ENCODE measurements at regions not wholly inside any gene's neighbourhood (a gene's known extent, or its start where the extent isn't known, plus 50 kb on each side); places are given as distances from the start of the nearest gene placed in this dataset.

- no peak for DNase-seq
- Histone ChIP-seq H3K9me3 (replicated peaks in 1 of 2; ENCODE audit: control insufficient read depth in 1 of 2, insufficient read depth in 1 of 2, low read length in 2 of 2) (no peaks in the 10 kb centered on the region), H3K79me2 (ENCODE audit: insufficient read depth, low read length) (no peaks in the 10 kb centered on the region), H3K27me3 (ENCODE audit: control insufficient read depth in 2 of 2, insufficient read depth in 2 of 2, low read length in 2 of 2) (no peaks in the 10 kb centered on the region), H3K4me3 (replicated peaks in 1 of 3; ENCODE audit: low read depth in 2 of 3, low read length in 3 of 3) (no peak overlapping the region), H3K9ac (ENCODE audit: insufficient read depth, low read length, poor library complexity, severe bottlenecking) (no peak overlapping the region), H3K4me1 (ENCODE audit: control insufficient read depth in 1 of 2, insufficient read depth in 2 of 2, low read length in 2 of 2) (peaks cover 55 to 56% of the 10 kb centered on the region in 2 donors), H3K36me3 (replicated peaks in 1 of 2; ENCODE audit: control insufficient read depth in 1 of 2, insufficient read depth in 2 of 2, low read length in 2 of 2) (no peaks in the 10 kb centered on the region), H2AFZ (ENCODE audit: insufficient read depth, low read depth, low read length, poor library complexity, severe bottlenecking) (no peak overlapping the region), H4K20me1 (ENCODE audit: insufficient read depth, low read length) (no peaks in the 10 kb centered on the region), H3K27ac (ENCODE audit: low read depth in 1 of 2, low read length in 2 of 2) (no peak overlapping the region), H3K4me2 (replicated peaks; ENCODE audit: extremely low read depth, low read length, poor library complexity, severe bottlenecking) (no peak overlapping the region)
- Mint-ChIP-seq H3K27me3 (ENCODE audit: low read depth in 3 of 3) (no peaks in the 10 kb centered on the region), H3K4me1 (peaks cover 10% of the 10 kb centered on the region), H3K36me3 (peaks cover 3 to 6% of the 10 kb centered on the region in 2 donors), H3K27ac (peak overlapping the region in 1 of 7 donors; percentile 71), H3K9me3 (peaks cover 0 to 2% (median 0%) of the 10 kb centered on the region in 7 donors), H3K4me3 (no peak overlapping the region)
- WGBS (ENCODE audit: insufficient coverage) = 38% methylated on average over 8 of the region's 8 CpGs
- TF ChIP-seq CTCF (IDR thresholded peaks at IDR 0.05) = no peak
- intact Hi-C loops (cut with micrococcal nuclease) = loop anchor here in 1 of 2 donors (5.0 kb wide), 1 partner anchor 33 kb away; no protein-coding TSS in a partner anchor
Observed at GRCh38 chr3:184635126-184635525, 73.5 kb downstream of the EPHB3 start.

DNA sequence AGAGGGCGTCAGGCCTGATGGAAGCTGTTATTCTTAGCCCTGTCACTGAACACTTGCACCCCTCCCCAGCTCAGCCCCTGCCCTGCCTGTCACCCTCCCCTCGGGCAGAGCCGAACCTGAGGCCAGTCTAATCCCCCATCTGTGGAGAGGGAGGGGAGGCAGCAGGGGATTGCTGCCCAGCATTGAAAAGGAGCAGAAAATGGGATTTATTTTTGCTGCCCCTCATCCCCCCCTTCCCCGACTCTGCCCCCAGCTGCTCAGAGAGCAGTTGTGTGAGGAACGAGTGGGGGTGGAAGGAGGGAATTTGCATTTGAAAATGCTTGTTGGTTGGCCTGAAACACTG lies 71.6 kb downstream of the EPHB3 start:
- Mint-ChIP-seq H3K27ac (no peak overlapping the region), H3K27me3 (ENCODE audit: low read depth in 3 of 3) (peaks cover 0 to 2% (median 0%) of the 10 kb centered on the region in 3 donors), H3K36me3 (peaks cover 0 to 3% of the 10 kb centered on the region in 2 donors), H3K4me1 (peaks cover 13% of the 10 kb centered on the region), H3K4me3 (no peak overlapping the region), H3K9me3 (no peaks in the 10 kb centered on the region)
- H3K9ac ChIP-seq (ENCODE audit: insufficient read depth, low read length, poor library complexity, severe bottlenecking) = no peak overlapping the region
- intact Hi-C loops (cut with micrococcal nuclease) = no loop called here
- 67% methylated on average over 1 of the region's 5 CpGs for WGBS (ENCODE audit: insufficient coverage)
- H3K27me3 ChIP-seq (ENCODE audit: control insufficient read depth in 2 of 2, insufficient read depth in 2 of 2, low read length in 2 of 2) = no peaks in the 10 kb centered on the region
- H4K20me1 ChIP-seq (ENCODE audit: insufficient read depth, low read length) = no peaks in the 10 kb centered on the region
- no peak overlapping the region for H3K4me2 ChIP-seq (replicated peaks; ENCODE audit: extremely low read depth, low read length, poor library complexity, severe bottlenecking)
- TF ChIP-seq CTCF (IDR thresholded peaks at IDR 0.05) = no peak
- H3K9me3 ChIP-seq (replicated peaks in 1 of 2; ENCODE audit: control insufficient read depth in 1 of 2, insufficient read depth in 1 of 2, low read length in 2 of 2) = no peaks in the 10 kb centered on the region
- peaks cover 36 to 37% of the 10 kb centered on the region in 2 donors for H3K4me1 ChIP-seq (ENCODE audit: control insufficient read depth in 1 of 2, insufficient read depth in 2 of 2, low read length in 2 of 2)
- H3K4me3 ChIP-seq (replicated peaks in 1 of 3; ENCODE audit: low read depth in 2 of 3, low read length in 3 of 3) = no peak overlapping the region
- H3K27ac ChIP-seq (ENCODE audit: low read depth in 1 of 2, low read length in 2 of 2) = no peak overlapping the region
- H3K36me3 ChIP-seq (replicated peaks in 1 of 2; ENCODE audit: control insufficient read depth in 1 of 2, insufficient read depth in 2 of 2, low read length in 2 of 2) = no peaks in the 10 kb centered on the region
- DNase-seq = no peak
- H3K79me2 ChIP-seq (ENCODE audit: insufficient read depth, low read length) = no peaks in the 10 kb centered on the region
- no peak overlapping the region for H2AFZ ChIP-seq (ENCODE audit: insufficient read depth, low read depth, low read length, poor library complexity, severe bottlenecking)

All from CD14-positive monocyte (primary cell).